ENCODE measurements at regions not wholly inside any gene's neighbourhood (a gene's known extent, or its start where the extent isn't known, plus 50 kb on each side); places are given as distances from the start of the nearest gene placed in this dataset.

DNA sequence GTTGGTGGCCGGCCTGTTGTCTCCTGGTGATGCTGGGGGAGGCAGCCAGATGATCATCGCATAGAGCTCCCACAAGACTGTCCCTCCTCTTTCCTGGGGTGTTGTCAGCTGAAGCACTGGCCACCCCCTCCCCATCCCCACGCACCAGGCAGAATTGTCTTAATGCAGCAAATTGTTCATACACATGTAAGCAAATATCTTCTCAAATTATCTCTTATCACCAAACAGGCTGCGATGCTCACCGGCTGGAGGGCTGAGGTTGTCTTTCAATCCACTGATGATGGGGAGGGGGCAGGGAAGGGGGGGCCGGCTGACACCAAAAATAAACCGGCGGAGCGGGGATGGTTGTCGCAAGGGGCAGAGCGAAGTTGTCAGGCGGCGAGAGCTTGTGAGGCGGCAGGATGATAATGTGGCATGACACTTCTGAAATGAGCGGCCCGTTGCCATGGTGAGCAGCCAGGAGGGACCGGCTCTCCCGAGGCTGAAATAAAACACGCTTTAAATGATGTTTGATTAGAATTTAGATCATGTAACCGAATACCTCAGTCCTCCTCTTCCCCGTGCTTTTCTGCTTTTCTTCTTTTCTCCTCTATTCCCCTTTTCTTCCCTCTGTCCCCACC lies 59.8 kb downstream of the MRM1 start:
- Mint-ChIP-seq H3K9me3 (ENCODE audit: unreplicated experiment) (peaks cover 8% of the 10 kb centered on the region), H3K4me1 (ENCODE audit: low read depth, unreplicated experiment) (peaks cover 1% of the 10 kb centered on the region), H3K27me3 (ENCODE audit: unreplicated experiment) (peaks cover 27% of the 10 kb centered on the region), H3K4me3 (ENCODE audit: unreplicated experiment) (no peak overlapping the region), H3K36me3 (ENCODE audit: unreplicated experiment) (no peaks in the 10 kb centered on the region), H3K27ac (ENCODE audit: unreplicated experiment) (no peak overlapping the region)
- TF ChIP-seq, protein P1, sequence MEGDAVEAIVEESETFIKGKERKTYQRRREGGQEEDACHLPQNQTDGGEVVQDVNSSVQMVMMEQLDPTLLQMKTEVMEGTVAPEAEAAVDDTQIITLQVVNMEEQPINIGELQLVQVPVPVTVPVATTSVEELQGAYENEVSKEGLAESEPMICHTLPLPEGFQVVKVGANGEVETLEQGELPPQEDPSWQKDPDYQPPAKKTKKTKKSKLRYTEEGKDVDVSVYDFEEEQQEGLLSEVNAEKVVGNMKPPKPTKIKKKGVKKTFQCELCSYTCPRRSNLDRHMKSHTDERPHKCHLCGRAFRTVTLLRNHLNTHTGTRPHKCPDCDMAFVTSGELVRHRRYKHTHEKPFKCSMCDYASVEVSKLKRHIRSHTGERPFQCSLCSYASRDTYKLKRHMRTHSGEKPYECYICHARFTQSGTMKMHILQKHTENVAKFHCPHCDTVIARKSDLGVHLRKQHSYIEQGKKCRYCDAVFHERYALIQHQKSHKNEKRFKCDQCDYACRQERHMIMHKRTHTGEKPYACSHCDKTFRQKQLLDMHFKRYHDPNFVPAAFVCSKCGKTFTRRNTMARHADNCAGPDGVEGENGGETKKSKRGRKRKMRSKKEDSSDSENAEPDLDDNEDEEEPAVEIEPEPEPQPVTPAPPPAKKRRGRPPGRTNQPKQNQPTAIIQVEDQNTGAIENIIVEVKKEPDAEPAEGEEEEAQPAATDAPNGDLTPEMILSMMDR (IDR thresholded peaks at IDR 0.05; ENCODE audit: partially characterized antibody, unreplicated experiment) = no peak
- DNase-seq = peak; percentile 41

DNA sequence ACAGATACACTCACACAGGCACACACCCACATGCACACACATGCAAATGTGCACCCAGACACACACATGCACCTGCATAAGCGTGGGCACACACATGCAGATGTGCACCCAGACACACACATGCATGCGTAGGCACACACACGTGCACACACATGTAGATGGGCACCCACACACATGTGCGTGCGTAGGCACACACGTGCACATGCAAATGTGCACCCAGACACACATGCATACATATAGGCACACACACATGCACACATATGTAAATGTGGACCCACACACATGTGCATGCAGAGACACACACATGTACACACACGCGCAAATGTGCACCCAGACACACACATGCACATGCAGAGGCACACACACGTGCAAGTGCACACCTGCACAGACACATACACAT lies 60.3 kb downstream of the MRM1 start:
- TF ChIP-seq, protein P1 (IDR thresholded peaks at IDR 0.05; ENCODE audit: partially characterized antibody, unreplicated experiment) = no peak
- H3K27me3 Mint-ChIP-seq (ENCODE audit: unreplicated experiment) = peaks cover 26% of the 10 kb centered on the region
- H3K27ac Mint-ChIP-seq (ENCODE audit: unreplicated experiment) = no peak overlapping the region
- H3K4me1 Mint-ChIP-seq (ENCODE audit: low read depth, unreplicated experiment) = peaks cover 1% of the 10 kb centered on the region
- peaks cover 7% of the 10 kb centered on the region for H3K9me3 Mint-ChIP-seq (ENCODE audit: unreplicated experiment)
- H3K36me3 Mint-ChIP-seq (ENCODE audit: unreplicated experiment) = no peaks in the 10 kb centered on the region
- DNase-seq = no peak
- no peak overlapping the region for H3K4me3 Mint-ChIP-seq (ENCODE audit: unreplicated experiment)

DNA sequence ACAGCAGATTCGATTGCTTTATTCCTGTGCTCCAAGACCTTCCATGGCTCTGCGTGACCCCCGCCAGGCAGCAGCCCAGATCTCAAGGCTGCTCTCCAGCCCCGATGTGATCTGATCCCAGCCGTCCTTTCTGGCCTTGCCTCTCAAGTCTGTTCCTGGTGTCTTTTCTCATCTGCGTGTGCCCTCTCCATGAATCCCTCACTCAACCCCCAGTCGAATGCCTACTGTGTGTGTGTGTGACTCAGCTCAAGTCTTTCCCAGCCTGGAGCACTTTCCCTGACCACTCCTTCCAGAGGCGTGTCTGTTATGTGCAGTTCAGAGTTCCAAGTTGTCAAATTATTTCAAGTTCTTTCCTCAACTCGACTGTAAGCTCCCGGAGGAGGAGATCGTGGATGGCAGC lies 64.0 kb downstream of the MRM1 start:
- Mint-ChIP-seq H3K9me3 (ENCODE audit: unreplicated experiment) (peaks cover 1% of the 10 kb centered on the region), H3K27me3 (ENCODE audit: unreplicated experiment) (peaks cover 13% of the 10 kb centered on the region), H3K4me3 (ENCODE audit: unreplicated experiment) (no peak overlapping the region), H3K27ac (ENCODE audit: unreplicated experiment) (no peak overlapping the region), H3K36me3 (ENCODE audit: unreplicated experiment) (no peaks in the 10 kb centered on the region), H3K4me1 (ENCODE audit: low read depth, unreplicated experiment) (peaks cover 1% of the 10 kb centered on the region)
- no peak for DNase-seq
- TF ChIP-seq, protein P1 (IDR thresholded peaks at IDR 0.05; ENCODE audit: partially characterized antibody, unreplicated experiment) = no peak

DNA sequence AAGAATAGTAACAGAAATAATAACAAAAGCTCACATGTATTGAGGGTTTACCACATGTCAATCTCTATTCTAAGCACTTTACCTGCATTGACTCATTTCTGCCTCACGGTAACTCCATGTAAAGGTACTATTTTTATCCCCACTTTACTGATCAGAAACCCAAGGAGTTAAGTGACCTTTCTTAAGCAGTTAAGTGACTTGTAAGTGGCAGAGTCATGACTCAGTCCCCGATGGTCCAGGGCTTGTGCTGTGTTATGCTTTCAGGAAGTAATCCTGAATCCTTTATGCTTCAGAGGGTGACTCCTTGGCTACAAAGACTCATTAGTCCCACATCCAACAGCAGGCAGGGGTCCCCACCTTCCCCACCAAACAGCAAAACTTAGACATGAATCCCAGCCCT lies 66.5 kb downstream of the MRM1 start:
- H3K4me1 Mint-ChIP-seq (ENCODE audit: low read depth, unreplicated experiment) = no peaks in the 10 kb centered on the region
- TF ChIP-seq, protein P1 (IDR thresholded peaks at IDR 0.05; ENCODE audit: partially characterized antibody, unreplicated experiment) = no peak
- H3K9me3 Mint-ChIP-seq (ENCODE audit: unreplicated experiment) = peaks cover 1% of the 10 kb centered on the region
- H3K4me3 Mint-ChIP-seq (ENCODE audit: unreplicated experiment) = no peak overlapping the region
- no peak overlapping the region for H3K27ac Mint-ChIP-seq (ENCODE audit: unreplicated experiment)
- no peaks in the 10 kb centered on the region for H3K36me3 Mint-ChIP-seq (ENCODE audit: unreplicated experiment)
- H3K27me3 Mint-ChIP-seq (ENCODE audit: unreplicated experiment) = peaks cover 8% of the 10 kb centered on the region
- DNase-seq = no peak

DNA sequence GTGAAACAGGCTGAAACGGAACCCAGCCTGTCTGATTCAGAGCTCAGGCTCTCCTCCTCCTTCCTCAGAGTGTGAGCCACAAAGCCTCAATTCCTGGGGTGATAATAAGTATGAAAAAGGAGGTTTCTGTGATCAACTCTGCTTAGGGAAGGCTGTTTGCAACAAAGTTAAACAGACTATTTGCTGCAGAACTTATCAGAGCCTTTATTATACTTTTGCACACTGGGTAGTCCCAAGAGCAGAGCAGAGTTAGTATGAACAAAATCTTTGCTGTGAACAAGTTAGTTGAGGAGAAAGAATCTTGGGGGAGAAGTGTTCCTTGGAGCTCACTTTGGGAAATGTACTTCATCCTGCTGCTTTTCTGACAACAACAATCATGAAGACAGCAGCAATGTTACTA lies 67.4 kb downstream of the MRM1 start:
- Mint-ChIP-seq H3K36me3 (ENCODE audit: unreplicated experiment) (no peaks in the 10 kb centered on the region), H3K9me3 (ENCODE audit: unreplicated experiment) (no peaks in the 10 kb centered on the region), H3K4me1 (ENCODE audit: low read depth, unreplicated experiment) (no peaks in the 10 kb centered on the region), H3K27me3 (ENCODE audit: unreplicated experiment) (peaks cover 10% of the 10 kb centered on the region), H3K27ac (ENCODE audit: unreplicated experiment) (no peak overlapping the region), H3K4me3 (ENCODE audit: unreplicated experiment) (no peak overlapping the region)
- TF ChIP-seq, protein P1 (IDR thresholded peaks at IDR 0.05; ENCODE audit: partially characterized antibody, unreplicated experiment) = no peak
- no peak for DNase-seq

Measured in glutamatergic neuron (in vitro differentiated cells).